ENCODE measurements at regions not wholly inside any gene's neighbourhood (a gene's known extent, or its start where the extent isn't known, plus 50 kb on each side); places are given as distances from the start of the nearest gene placed in this dataset.
"Not testable (repeated sequence)": the region's sequence is repeated elsewhere in the genome, so short reads cannot be mapped to it uniquely, and the experiment has no call there.

DNA sequence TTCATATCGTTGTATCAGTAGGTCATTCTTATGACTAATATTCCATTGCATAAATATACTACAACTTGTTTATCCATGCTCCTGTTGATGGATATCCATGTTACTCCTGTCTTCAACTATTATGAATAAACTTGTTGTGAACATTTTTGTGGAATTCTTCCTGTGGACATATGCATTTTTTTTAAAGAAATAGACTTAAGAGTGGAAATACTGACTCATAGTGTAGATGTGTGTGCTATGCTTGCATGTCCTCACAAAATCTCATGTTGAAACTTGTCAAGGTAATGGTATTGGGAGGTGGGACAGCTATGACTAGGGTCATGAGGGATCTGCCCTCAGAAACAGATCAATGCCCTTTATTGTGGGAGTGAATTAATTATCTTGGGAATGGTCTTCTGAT is 240.5 kb upstream of the PRSS58 start:
- Histone ChIP-seq H3K4me3 (no peak overlapping the region), H3K4me1 (replicated peaks in 1 of 2) (no peaks in the 10 kb centered on the region), H3K9me3 (replicated peaks in 1 of 3) (no peaks in the 10 kb centered on the region), H3K27ac (no peak overlapping the region), H3K27me3 (no peaks in the 10 kb centered on the region), H3K36me3 (replicated peaks in 1 of 2) (no peaks in the 10 kb centered on the region)
- intact Hi-C loops (cut with DNase I) = no loop called here
- TF ChIP-seq POLR2A (IDR thresholded peaks at IDR 0.05) = no peak
- WGBS, 4 donors = 60 to 83% (median 77%) methylated on average over 1 of the region's 1 CpG
- DNase-seq = no peak

DNA sequence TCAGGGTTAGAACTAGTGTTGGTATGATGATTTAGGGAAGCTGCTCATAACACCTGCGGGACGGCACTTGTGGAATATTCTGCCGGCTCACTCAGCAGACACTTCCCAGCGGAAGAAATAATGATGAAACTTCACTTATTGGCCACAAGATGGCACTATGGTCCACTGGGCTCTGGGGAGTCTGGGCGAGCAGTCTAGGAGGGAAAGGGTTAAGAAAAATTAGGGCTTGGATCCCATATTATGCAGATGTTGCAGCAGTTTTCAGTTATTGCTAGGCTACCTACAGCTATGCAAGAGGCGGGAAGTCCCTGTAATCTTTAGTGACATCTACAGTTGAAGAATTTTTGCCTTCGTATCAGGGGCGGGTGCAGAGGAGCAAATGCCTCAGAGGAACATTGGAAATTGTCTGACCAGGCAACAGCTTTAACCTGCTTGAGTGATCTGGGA is 238.7 kb upstream of the PRSS58 start:
- Histone ChIP-seq H3K4me1 (replicated peaks in 1 of 2) (no peaks in the 10 kb centered on the region), H3K27me3 (no peaks in the 10 kb centered on the region), H3K4me3 (no peak overlapping the region), H3K36me3 (replicated peaks in 1 of 2) (no peaks in the 10 kb centered on the region), H3K9me3 (replicated peaks in 1 of 3) (no peaks in the 10 kb centered on the region), H3K27ac (no peak overlapping the region)
- DNase-seq = no peak
- WGBS, 4 donors = 10 to 16% (median 13%) methylated on average over 8 of the region's 8 CpGs
- TF ChIP-seq, protein P1, sequence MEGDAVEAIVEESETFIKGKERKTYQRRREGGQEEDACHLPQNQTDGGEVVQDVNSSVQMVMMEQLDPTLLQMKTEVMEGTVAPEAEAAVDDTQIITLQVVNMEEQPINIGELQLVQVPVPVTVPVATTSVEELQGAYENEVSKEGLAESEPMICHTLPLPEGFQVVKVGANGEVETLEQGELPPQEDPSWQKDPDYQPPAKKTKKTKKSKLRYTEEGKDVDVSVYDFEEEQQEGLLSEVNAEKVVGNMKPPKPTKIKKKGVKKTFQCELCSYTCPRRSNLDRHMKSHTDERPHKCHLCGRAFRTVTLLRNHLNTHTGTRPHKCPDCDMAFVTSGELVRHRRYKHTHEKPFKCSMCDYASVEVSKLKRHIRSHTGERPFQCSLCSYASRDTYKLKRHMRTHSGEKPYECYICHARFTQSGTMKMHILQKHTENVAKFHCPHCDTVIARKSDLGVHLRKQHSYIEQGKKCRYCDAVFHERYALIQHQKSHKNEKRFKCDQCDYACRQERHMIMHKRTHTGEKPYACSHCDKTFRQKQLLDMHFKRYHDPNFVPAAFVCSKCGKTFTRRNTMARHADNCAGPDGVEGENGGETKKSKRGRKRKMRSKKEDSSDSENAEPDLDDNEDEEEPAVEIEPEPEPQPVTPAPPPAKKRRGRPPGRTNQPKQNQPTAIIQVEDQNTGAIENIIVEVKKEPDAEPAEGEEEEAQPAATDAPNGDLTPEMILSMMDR (IDR thresholded peaks at IDR 0.05) = peak; percentile 21 to 57 (median 46)
- no peak for TF ChIP-seq POLR2A (IDR thresholded peaks at IDR 0.05)
- intact Hi-C loops (cut with DNase I) = no loop called here

DNA sequence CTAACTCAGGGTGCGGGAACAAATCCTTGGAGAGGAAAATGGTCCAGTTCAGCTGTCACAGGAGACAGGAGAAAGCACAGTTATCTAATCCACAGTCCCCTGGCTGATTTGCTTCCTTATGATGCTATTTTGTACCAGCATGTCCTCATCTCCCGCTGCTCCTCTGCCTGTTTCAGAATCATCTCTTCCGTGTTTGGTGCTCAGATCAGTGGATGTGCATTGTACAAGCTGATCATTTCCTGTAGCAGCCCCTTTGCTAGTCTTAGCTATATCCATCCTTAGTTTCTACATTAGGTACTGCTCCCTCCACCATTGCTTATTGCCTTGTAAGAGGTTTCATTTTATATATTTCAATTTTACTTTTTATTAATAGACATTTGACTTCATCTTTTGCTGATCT is 238.0 kb upstream of the PRSS58 start:
- H3K27ac ChIP-seq; intact Hi-C loops (cut with DNase I); H3K36me3 ChIP-seq (replicated peaks in 1 of 2); H3K4me3 ChIP-seq; H3K27me3 ChIP-seq; DNase-seq; H3K9me3 ChIP-seq (replicated peaks in 1 of 3); H3K4me1 ChIP-seq (replicated peaks in 1 of 2): not testable (repeated sequence)
- 34 to 51% (median 44%) methylated on average over 2 to 3 of the region's 3 CpGs for WGBS, 4 donors

DNA sequence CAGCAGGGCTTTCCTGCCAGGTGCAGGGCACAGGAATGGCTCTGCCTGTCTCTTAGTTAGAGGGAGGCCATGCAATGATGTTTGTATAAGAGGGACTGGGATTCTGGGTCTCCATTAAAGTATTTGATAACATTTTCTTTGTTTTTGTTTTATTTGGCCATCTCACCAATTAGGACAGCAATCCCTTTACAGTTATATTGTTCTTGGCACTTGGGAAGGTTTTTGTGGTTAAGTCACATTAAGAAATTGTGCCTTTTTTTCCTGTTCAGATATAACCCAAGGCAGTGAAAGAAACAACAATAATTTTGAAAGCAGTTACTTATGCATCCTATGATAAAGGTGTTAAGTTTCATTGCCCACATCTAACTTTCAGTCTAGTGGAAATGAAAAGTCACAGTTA is 237.4 kb upstream of the PRSS58 start:
- H3K27ac ChIP-seq; intact Hi-C loops (cut with DNase I); H3K9me3 ChIP-seq (replicated peaks in 1 of 3); H3K36me3 ChIP-seq (replicated peaks in 1 of 2); H3K4me1 ChIP-seq (replicated peaks in 1 of 2); H3K4me3 ChIP-seq; DNase-seq; H3K27me3 ChIP-seq: not testable (repeated sequence)

DNA sequence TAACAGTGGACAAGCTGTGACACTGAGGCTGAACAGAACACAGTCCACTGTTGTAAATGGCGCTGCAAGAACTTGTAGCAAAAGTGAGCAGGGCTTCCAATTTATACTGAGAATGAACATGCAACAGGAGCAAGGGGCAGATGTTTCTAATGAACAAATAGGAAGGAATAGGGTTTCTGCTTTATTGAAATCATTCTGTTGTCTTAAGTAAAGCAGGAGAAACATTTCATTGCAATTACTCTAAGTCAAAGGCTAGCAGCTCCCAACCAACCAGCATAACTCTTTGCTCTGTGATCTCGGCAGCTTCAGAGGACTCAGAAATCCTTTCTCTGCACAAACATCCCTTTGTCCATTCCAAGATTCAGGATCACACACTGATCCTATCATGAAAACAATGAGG is 236.2 kb upstream of the PRSS58 start:
- TF ChIP-seq, protein P1 (IDR thresholded peaks at IDR 0.05) = no peak
- TF ChIP-seq POLR2A (IDR thresholded peaks at IDR 0.05) = no peak
- intact Hi-C loops (cut with DNase I) = no loop called here
- H3K27ac ChIP-seq = no peak overlapping the region
- no peaks in the 10 kb centered on the region for H3K9me3 ChIP-seq (replicated peaks in 1 of 3)
- no peaks in the 10 kb centered on the region for H3K36me3 ChIP-seq (replicated peaks in 1 of 2)
- no peaks in the 10 kb centered on the region for H3K27me3 ChIP-seq
- H3K4me3 ChIP-seq = no peak overlapping the region
- no peak for DNase-seq
- WGBS, 4 donors = 67 to 86% (median 77%) methylated on average over 2 of the region's 2 CpGs
- H3K4me1 ChIP-seq (replicated peaks in 1 of 2) = no peaks in the 10 kb centered on the region

DNA sequence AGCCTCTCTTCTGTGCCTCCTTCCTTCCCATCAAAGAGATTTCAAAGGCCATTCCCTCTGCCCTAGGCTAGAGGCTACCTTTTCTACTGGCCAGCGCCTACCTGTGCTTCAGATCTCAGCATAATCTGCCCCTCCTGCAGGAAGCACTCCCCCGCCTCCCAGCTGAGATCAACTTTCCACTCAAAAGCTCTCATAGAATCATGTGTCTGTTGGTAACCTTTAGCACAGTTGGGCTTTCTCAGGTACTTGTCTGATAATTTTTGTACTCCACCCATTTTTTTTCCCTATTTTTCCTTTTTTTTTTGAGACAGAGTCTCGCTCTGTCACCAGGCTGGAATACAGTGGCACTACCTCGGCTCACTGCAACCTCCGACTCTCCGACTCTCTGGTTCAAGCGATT is 231.0 kb upstream of the PRSS58 start:
- intact Hi-C loops (cut with DNase I) = no loop called here
- Histone ChIP-seq H3K27ac (no peak overlapping the region), H3K4me1 (replicated peaks in 1 of 2) (no peaks in the 10 kb centered on the region), H3K4me3 (no peak overlapping the region), H3K36me3 (replicated peaks in 1 of 2) (no peaks in the 10 kb centered on the region), H3K27me3 (no peaks in the 10 kb centered on the region), H3K9me3 (replicated peaks in 1 of 3) (no peaks in the 10 kb centered on the region)
- 91 to 94% (median 93%) methylated on average over 7 of the region's 7 CpGs for WGBS, 4 donors
- no peak for DNase-seq
- TF ChIP-seq, protein P1 (IDR thresholded peaks at IDR 0.05) = no peak
- no peak for TF ChIP-seq POLR2A (IDR thresholded peaks at IDR 0.05)
